ENCODE measurements at regions not wholly inside any gene's neighbourhood (a gene's known extent, or its start where the extent isn't known, plus 50 kb on each side); places are given as distances from the start of the nearest gene placed in this dataset.

- DNase-seq (ENCODE audit: low read depth) = peak; percentile 58
These were observed 59.1 kb upstream of the PJA2 start for GRCh38 chr5:109468737-109469420.

- DNase-seq (ENCODE audit: low read depth) = no peak
These were observed 58.5 kb upstream of the PJA2 start for GRCh38 chr5:109468288-109468676.

- no peak for DNase-seq (ENCODE audit: low read depth)
These were observed 57.3 kb upstream of the PJA2 start for GRCh38 chr5:109467058-109467457.

Data from HS-5 (cell line).